ENCODE measurements at regions not wholly inside any gene's neighbourhood (a gene's known extent, or its start where the extent isn't known, plus 50 kb on each side); places are given as distances from the start of the nearest gene placed in this dataset.

- no peak for TF ChIP-seq CTCF (conservative IDR thresholded peaks at IDR 0.05; ENCODE audit: low read depth, low read length)
- TF ChIP-seq SMC3 (IDR thresholded peaks at IDR 0.05; ENCODE audit: low read depth, low read length): no peak
- no peak for TF ChIP-seq MXI1 (IDR thresholded peaks at IDR 0.05; ENCODE audit: borderline replicate concordance, low read depth, low read length)
- TF ChIP-seq POLR2A (IDR thresholded peaks at IDR 0.05; ENCODE audit: low read depth, low read length): no peak
- no peak for TF ChIP-seq RAD21 (IDR thresholded peaks at IDR 0.05; ENCODE audit: low read length)
- TF ChIP-seq BHLHE40 (IDR thresholded peaks at IDR 0.05; ENCODE audit: low read depth, low read length): no peak
- TF ChIP-seq CEBPB (IDR thresholded peaks at IDR 0.05; ENCODE audit: low read depth, low read length): no peak
- no peak for TF ChIP-seq RFX5 (IDR thresholded peaks at IDR 0.05; ENCODE audit: low read depth, low read length)
- TF ChIP-seq CHD1 (IDR thresholded peaks at IDR 0.05; ENCODE audit: low read depth, low read length): no peak
- no peak for TF ChIP-seq USF2 (IDR thresholded peaks at IDR 0.05; ENCODE audit: low read depth, low read length)
These were observed 103.7 kb downstream of the ATXN3L start for GRCh38 chrX:13216139-13216538.
